HG02981 (cell line): ENCODE measurements at regions not wholly inside any gene's neighbourhood (a gene's known extent, or its start where the extent isn't known, plus 50 kb on each side); places are given as distances from the start of the nearest gene placed in this dataset.
"Not testable (repeated sequence)": the region's sequence is repeated elsewhere in the genome, so short reads cannot be mapped to it uniquely, and the experiment has no call there.

Experiments
- ATAC-seq: cut with Tn5 transposase; IDR thresholded peaks from one replicate; pipeline ENCODE4 v1.9.1; 2021; ENCODE audit warnings: mild to moderate bottlenecking, moderate library complexity; ENCODE audit not compliant: unreplicated experiment

- no peak for ATAC-seq
These were observed 490.9 kb downstream of the STK39 start for GRCh38 chr2:167756446-167756845.

DNA sequence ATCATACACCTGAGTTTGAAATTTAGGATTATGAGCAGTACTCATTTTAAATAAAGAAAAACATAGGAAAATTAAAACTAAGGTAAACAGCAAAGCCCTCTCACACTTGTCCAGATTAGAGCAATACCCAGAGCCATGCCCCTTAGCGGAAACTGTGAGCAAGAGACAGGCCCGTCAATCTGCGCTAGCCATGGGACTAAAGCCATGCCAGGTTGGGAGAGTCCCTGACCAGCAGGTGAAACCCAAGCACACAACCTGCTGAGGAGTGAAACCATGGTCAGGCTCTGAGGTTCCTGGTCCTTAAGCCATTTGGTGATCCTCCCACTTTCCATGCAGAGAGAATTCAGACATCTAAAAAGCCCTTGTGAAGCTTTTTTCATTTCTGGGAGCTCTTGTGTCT is 494.3 kb downstream of the STK39 start:
- ATAC-seq, result no peak

DNA sequence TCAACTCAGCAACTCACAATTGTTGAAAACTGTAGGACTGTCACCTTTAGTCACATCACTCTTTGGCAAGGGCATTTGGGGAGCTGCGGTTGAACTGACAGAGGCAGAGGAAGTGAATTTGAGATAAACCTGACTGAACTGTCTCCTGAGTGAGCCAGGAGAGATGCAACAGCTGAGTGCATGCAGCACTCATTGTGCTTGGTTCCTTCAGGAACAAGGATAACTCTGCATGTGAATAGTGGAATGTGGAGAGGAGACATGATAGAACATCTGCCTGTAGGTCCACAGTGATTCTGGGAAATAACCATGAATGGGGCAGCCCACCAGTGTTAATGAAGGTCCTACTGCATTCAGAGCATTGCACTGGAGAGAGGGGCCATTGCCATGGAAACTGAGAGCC is 494.7 kb downstream of the STK39 start:
- no peak for ATAC-seq

GRCh38 chr2:167750675-167751074 is 496.7 kb downstream of the STK39 start:
- no peak for ATAC-seq

- ATAC-seq, result no peak
These were observed 497.7 kb downstream of the STK39 start for GRCh38 chr2:167749660-167750059.

GRCh38 chr2:167749016-167749415 is 498.4 kb downstream of the STK39 start:
- no peak for ATAC-seq

DNA sequence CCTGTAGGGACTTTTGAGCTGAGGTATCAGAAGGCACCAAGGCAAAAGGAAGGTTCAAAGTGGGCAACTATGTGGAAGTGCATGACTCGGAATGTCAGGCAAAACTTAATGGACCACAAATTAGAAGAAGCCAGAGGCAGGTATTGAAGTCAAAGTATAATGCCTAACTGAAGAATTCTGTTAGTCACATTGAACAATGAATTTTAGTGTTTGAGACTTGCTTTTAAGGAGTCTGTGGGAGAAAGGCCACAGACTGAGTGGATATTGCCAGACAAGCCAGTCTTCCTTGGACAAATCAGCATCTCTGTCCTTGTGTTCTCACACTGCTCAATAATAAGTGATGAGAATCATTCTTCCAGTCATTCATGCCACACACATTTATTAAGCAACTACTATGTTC is 498.9 kb downstream of the STK39 start:
- no peak for ATAC-seq

- no peak for ATAC-seq
These were observed 501.7 kb downstream of the STK39 start for GRCh38 chr2:167745667-167746066.

- ATAC-seq, result not testable (repeated sequence)
These were observed 507.5 kb downstream of the STK39 start for GRCh38 chr2:167739921-167740320.

DNA sequence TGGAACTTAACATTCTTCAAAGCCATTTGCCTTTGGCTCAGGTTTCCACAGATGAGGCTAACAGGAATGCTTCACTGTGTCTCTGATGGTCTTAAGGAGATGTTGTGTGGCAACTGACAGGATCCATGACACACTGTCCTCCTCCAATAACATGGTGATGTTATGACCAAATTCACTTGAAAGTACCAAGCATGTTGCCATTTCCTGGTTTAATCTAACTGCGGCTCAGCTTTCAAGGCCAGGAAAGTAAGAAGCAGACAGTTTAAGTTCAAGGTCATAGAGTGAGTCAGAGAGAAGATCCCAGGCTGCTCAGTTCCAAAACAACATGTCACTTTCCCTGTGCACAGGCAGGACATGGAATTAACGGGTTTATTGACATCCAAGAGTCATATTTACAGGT is 513.6 kb downstream of the STK39 start:
- ATAC-seq, result no peak

- ATAC-seq, result no peak
These were observed 515.1 kb downstream of the STK39 start for GRCh38 chr2:167732326-167732725.

GRCh38 chr2:167729911-167730310 is 517.5 kb downstream of the STK39 start:
- ATAC-seq, result no peak

DNA sequence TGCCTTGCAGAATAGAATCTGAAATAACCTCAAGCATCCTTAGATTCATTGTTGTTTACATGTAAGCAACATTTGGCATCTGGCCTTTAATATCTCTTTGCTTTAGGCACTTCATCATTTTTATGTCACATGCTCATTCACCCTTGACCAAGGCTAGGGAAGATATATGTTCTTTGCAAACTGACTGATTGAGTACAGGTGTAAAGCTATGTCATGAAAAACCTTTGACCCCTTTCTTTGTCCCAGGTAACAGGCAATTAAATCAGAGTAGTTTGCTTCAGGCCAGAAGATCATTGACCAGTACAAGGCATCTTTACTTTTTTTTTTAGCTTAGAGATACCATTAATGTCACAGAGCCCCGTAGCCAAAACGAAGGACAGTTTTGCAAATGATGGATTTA is 520.6 kb downstream of the STK39 start:
- ATAC-seq, result no peak

- no peak for ATAC-seq
These were observed 525.8 kb downstream of the STK39 start for GRCh38 chr2:167721593-167721992.

DNA sequence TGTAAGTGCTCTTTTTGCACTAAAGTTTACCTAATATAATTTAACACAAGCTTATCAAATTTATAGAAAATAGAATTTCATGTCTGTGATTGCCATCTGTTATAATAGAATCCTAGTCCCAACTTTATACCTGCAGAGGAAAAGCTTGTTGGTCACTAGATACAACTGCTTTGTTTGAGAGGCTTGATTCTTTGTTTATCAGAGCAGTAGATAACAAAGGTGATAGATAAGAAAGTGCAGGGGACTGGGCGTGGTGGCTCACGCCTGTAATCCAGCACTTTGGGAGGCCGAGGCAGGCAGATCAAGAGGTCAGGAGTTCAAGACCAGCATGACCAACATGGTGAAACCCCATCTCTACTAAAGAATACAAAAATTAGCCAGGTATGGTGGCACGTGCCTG is 528.0 kb downstream of the STK39 start:
- no peak for ATAC-seq

GRCh38 chr2:167718560-167718959 is 528.8 kb downstream of the STK39 start:
- ATAC-seq, result no peak

- no peak for ATAC-seq
These were observed 531.5 kb downstream of the STK39 start for GRCh38 chr2:167715932-167716331.

GRCh38 chr2:167715498-167715897 is 531.9 kb downstream of the STK39 start:
- not testable (repeated sequence) for ATAC-seq

DNA sequence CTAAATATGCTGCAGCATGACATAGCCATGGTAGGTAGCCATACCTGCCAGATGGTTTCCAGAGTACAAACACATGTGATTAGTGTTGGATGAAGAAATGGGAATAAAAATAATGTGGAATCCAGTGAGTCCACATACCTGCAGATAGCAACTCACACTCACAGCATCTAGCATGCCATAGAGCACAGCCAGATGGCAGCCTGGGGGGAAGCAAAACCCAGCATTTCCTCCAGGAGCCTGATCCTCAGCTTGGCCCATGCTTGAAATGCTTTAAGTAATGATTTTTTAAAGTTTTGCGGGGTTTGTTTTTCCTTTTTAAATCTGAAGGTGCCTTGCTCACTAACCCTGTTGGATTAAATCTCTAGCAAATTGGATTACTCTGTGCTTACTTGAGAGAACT is 535.1 kb downstream of the STK39 start:
- no peak for ATAC-seq

GRCh38 chr2:167708998-167709397 is 538.4 kb downstream of the STK39 start:
- ATAC-seq, result no peak

DNA sequence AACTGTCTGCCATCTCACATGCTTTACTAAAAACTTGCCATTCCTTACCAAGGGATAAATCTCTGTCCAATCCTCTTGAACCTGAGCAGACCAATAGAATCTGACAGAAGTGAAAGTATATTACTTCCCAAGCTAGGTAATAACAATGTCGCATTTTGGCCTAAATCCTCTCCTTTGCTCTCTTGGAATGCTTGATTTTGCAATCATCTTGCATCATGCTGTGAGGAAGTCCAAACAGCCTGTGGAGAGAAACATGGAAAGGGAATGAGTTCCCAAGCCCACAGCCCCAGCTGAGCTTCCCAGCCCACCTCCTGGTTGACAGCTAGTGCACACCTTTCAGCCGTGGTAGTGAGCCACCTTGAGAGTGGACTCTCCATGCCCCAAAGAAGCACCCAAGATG is 540.6 kb downstream of the STK39 start:
- ATAC-seq, result no peak

- ATAC-seq, result no peak
These were observed 544.0 kb downstream of the STK39 start for GRCh38 chr2:167703441-167703840.

- ATAC-seq, result no peak
These were observed 545.2 kb downstream of the STK39 start for GRCh38 chr2:167702227-167702626.

- no peak for ATAC-seq
These were observed 545.7 kb downstream of the STK39 start for GRCh38 chr2:167701651-167702050.
